ENCODE measurements at regions not wholly inside any gene's neighbourhood (a gene's known extent, or its start where the extent isn't known, plus 50 kb on each side); places are given as distances from the start of the nearest gene placed in this dataset.
"Not testable (repeated sequence)": the region's sequence is repeated elsewhere in the genome, so short reads cannot be mapped to it uniquely, and the experiment has no call there.

DNA sequence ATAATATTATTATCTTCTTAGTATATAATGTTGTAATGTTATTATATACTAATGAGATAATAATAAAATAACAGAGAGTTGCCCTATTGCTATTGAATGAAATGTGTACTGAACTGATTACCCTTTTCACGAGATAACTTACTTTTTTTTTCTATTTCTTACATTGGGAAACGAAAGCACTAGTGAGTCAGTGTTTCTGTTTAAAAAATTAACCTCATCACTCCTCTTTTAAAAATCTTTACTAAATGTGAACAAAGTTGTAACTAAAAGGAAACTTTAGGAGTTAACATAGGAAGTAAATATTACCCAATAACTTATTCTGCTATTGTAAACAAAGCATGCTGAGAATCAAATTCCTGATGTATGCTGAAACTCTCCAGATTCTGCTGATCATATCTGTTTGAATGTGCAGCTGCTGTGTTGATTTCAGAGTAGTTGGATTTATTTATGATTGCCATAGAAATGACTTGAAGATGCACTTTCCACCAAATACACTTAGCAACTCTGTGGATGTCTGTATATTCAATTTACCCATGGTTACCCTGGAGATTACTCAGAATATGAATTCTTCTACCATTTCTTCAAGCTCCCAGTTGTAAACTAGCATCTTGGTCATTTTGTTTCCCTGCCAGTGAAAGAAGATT, 523.4 kb downstream of the TENT5A start:
- no peak for DNase-seq

- DNase-seq: no peak
Measured at GRCh38 chr6:81226957-81227356, 525.5 kb downstream of the TENT5A start.

- DNase-seq: no peak
Measured at GRCh38 chr6:81216668-81217067, 535.8 kb downstream of the TENT5A start.

DNA sequence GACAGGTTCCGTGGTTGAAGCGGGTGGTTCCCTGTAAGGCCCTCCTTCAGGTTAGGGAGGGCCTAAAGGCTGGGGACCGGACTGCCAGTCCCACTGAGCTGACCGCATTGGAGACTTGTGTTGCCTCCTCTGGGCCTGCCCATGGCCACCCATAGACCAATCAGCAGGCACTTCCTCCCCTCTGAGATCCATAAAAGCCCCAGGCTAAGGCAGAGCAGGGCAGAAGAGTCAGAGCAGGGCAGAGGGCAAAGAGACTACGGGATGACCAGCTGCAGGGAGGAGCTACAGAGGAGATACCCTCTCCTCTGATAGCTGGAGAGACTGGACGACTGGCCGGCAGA, 537.4 kb downstream of the TENT5A start:
- DNase-seq: no peak

GRCh38 chr6:81214414-81215091, 537.9 kb downstream of the TENT5A start:
- DNase-seq: no peak

GRCh38 chr6:81204731-81205130, 547.8 kb downstream of the TENT5A start:
- no peak for DNase-seq

- no peak for DNase-seq
Measured at GRCh38 chr6:81194374-81194773, 558.1 kb downstream of the TENT5A start.

DNA sequence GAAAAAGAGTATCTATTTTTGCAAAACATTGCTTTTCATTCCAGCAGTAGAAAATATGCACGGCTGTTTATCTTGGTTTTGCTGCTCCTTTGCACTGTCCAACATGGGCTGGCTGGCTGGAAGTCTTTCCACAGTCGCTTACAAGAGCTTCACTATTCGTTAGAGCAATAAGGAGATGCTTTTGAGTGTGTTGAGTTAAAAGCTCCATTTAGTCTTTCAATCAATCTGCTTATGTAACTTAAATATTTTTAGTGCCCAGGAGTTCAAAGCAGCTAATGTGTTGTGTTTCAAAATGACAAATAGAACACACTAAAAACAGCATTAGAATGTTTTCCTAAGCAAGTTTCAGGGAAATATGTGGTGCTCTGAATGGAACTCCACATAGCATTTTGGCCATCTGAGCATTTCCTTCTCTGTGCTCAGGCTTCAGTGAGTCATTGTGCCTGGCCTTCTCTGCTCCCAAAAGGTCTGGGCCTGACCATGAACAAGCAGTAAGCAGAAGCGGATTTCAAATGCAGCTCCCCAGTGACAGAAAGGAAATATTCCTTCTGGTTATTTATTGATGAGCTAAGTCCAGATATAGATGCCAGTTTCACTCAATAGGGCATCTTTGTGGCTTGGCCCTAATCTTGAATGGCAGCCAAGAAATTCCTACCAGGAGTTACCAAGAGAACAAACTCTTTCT, 580.3 kb downstream of the TENT5A start:
- no peak for DNase-seq

GRCh38 chr6:81169166-81169565, 583.3 kb downstream of the TENT5A start:
- DNase-seq: no peak

GRCh38 chr6:81166770-81167169, 585.7 kb downstream of the TENT5A start:
- DNase-seq: no peak

DNA sequence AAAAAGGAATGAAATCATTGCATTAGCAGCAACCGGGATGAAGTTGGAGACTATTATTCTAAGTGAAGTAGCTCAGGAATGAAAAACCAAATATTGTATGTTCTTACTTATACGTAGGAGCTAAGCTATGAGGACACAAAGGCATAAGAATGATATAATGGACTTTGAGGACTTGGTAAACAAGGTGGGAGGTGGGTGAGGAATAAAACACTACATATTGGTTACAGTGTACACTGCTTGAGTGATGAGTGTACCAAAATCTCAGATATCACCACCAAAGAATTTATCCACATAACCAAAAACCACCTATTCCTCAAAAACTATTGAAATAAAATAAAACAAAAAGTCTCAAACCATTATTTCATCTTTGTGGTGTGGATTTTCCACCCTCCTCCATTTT, 593.5 kb downstream of the TENT5A start:
- no peak for DNase-seq

GRCh38 chr6:81148751-81149150, 603.7 kb downstream of the TENT5A start:
- DNase-seq: no peak

DNA sequence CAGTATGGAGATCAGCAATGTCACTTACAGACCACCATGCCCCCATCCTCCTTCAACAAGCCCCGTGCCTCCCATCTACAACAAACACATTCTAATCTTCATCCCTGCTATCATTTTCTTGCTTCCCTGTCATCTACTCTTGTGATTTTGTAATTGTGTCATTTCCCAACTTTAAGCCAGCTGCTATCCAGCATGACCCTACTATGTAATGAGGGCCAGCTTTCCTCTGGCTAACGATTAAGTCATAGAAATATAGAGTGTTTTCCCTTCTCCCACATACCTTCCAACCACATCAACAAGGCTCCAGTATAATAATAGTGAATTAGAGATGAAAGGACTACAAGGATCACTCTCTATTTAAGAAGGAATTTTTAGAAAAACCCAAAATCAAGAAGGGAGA, 607.0 kb downstream of the TENT5A start:
- DNase-seq: no peak

GRCh38 chr6:81144346-81144745, 608.1 kb downstream of the TENT5A start:
- no peak for DNase-seq

DNA sequence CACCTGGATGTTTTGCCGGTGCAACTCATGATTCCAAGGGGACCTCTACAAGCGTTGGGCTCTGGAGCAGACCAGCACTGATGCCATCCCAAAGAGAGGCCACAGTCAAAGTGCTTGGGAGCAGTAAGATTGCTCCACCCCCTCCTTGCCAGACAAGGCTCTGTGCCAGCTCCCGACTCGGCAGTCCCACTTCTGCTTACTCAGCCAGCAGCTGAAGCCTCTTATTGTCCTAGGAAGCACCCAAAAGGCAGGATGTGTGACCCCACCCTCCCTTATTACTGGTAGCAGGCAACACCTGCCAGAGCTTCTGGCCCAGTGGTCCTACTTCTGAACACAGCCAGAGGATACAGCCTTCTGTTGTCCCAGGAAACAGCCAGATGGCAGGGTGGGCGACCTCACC, 614.2 kb downstream of the TENT5A start:
- no peak for DNase-seq

- DNase-seq: no peak
Measured at GRCh38 chr6:81130969-81131368, 621.5 kb downstream of the TENT5A start.

GRCh38 chr6:81130061-81130460, 622.4 kb downstream of the TENT5A start:
- DNase-seq: no peak

GRCh38 chr6:81128671-81129070, 623.8 kb downstream of the TENT5A start:
- DNase-seq: no peak

- DNase-seq: no peak
Measured at GRCh38 chr6:81126150-81126549, 626.3 kb downstream of the TENT5A start.

GRCh38 chr6:81120280-81120679, 632.2 kb downstream of the TENT5A start:
- DNase-seq: no peak

DNA sequence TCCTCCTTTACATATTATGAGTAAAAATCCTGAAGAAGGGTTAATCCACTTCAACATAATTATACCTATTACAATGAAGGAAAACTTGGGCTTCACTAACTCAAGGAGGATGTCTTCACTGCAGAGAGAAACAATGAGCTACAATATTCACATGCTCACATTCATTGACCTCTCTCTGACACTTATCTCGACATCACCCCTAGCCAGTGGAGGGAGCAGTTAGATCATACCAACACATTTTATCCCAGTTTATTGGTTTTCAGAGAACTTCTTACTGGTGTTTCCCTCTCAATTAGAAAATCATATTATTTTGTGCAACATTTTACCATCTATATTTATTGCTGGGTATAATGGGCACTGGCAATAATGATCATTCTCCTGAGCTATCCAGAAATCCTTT, 646.5 kb downstream of the TENT5A start:
- DNase-seq: no peak

DNA sequence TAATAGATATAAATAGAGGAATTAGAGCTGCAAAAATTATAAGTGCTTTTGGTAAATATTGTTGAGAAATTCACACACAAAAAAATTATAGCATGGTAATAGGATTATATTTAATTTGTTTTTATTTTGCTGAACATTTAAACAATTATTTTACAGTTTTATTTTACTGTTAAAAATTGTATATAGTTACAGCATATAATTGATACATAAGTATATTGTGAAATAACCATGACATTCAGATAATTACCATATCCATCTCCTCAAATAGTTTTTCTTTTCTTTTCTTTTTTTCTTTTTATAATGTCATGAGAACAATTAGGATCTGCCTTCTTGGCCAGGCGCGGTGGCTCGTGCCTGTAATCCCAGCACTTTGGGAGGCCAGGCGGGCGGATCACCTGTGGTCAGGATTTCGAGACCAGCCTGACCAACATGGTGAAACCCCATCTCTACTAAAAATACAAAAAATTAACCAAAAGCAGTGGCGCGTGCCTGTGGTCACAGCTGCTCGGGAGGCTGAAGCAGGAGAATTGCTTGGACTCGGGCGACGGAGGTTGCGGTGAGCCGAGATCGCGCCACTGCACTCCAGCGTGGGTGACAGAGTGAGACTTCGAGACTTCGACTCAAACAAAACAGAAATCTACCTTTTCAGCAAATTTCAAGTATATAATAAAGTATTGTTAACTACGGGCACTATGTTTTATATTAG, 654.2 kb downstream of the TENT5A start:
- no peak for DNase-seq

DNA sequence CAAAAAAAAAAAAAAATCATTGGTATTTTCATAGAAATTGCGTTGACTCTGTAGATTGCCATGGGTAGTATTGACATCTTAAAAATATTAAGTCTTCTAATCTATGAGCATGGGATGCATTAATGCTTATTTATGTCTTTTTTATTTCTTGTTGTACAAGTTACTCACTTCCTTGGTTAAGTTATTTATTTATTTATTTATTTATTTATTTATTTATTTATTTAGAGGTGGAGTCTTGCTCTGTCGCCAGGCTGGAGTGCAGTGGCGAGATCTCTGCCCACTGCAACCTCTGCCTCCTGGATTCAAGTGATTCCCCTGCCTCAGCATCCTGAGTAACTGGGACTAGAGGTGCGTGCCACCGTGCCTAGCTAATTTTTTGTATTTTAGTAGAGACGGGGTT, 656.0 kb downstream of the TENT5A start:
- DNase-seq: not testable (repeated sequence)

GRCh38 chr6:81093051-81093450, 659.4 kb downstream of the TENT5A start:
- DNase-seq: no peak

Data from NCI-H1092 (cell line).